Tibial nerve (tissue), 4 donors: ENCODE measurements at regions not wholly inside any gene's neighbourhood (a gene's known extent, or its start where the extent isn't known, plus 50 kb on each side); places are given as distances from the start of the nearest gene placed in this dataset.
"Not testable (repeated sequence)": the region's sequence is repeated elsewhere in the genome, so short reads cannot be mapped to it uniquely, and the experiment has no call there.

Experiments used
- EP300 ChIP-seq, 2 donors: sonication (generic); formaldehyde crosslinking; IDR thresholded peaks; one replicate each; pipeline ENCODE4 v1.6.1; 2017; ENCODE audit warnings: antibody characterized with exemption in 2 of 2, mild to moderate bottlenecking in 1 of 2
- POLR2A ChIP-seq, 2 donors: fragments of 450-650 bp; IDR thresholded peaks; one replicate each; pipeline ENCODE4 v1.6.1; 2017; ENCODE audit warnings: antibody characterized with exemption in 2 of 2, mild to moderate bottlenecking in 2 of 2, moderate library complexity in 2 of 2
- TF ChIP-seq, protein P1 (sequence below), 5 experiments: fragments of 200-600 bp in 3 of 5; fragments of 450-650 bp in 2 of 5; sonication (generic) in 3 of 5; IDR thresholded peaks; one replicate each; pipeline ENCODE4 v1.5.1; 2016 to 2019; ENCODE audit warnings: antibody characterized with exemption in 5 of 5, mild to moderate bottlenecking in 3 of 5, moderate library complexity in 2 of 5

DNA sequence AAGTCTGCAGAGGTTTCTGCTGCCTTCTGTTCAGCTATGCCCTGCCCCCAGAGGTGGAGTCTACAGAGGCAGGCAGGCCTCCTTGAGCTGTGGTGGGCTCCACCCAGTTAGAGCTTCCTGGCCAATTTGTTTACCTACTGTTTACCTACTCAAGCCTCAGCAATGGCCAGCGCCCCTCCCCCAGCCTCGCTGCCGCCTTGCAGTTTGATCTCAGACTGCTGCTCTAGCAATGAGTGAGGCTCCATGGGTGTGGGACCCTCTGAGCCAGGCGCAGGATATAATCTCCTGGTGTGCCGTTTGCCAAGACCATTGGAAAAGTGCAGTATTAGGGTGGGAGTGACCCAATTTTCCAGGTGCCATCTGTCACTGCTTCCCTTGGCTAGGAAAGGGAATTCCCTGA lies 1024.9 kb downstream of the PRIM2 start:
- not testable (repeated sequence) for TF ChIP-seq POLR2A, EP300 (IDR thresholded peaks at IDR 0.05)
- TF ChIP-seq, protein P1, sequence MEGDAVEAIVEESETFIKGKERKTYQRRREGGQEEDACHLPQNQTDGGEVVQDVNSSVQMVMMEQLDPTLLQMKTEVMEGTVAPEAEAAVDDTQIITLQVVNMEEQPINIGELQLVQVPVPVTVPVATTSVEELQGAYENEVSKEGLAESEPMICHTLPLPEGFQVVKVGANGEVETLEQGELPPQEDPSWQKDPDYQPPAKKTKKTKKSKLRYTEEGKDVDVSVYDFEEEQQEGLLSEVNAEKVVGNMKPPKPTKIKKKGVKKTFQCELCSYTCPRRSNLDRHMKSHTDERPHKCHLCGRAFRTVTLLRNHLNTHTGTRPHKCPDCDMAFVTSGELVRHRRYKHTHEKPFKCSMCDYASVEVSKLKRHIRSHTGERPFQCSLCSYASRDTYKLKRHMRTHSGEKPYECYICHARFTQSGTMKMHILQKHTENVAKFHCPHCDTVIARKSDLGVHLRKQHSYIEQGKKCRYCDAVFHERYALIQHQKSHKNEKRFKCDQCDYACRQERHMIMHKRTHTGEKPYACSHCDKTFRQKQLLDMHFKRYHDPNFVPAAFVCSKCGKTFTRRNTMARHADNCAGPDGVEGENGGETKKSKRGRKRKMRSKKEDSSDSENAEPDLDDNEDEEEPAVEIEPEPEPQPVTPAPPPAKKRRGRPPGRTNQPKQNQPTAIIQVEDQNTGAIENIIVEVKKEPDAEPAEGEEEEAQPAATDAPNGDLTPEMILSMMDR (IDR thresholded peaks at IDR 0.05) = not testable (repeated sequence)
